ENCODE measurements at regions not wholly inside any gene's neighbourhood (a gene's known extent, or its start where the extent isn't known, plus 50 kb on each side); places are given as distances from the start of the nearest gene placed in this dataset.

- no peak for DNase-seq
Observed at GRCh38 chr16:54554581-54554980, 268.0 kb upstream of the IRX3 start.

GRCh38 chr16:54548281-54548680, 261.7 kb upstream of the IRX3 start:
- no peak for DNase-seq

GRCh38 chr16:54547052-54547451, 260.5 kb upstream of the IRX3 start:
- DNase-seq = no peak

- DNase-seq = no peak
Observed at GRCh38 chr16:54546521-54546920, 259.9 kb upstream of the IRX3 start.

- DNase-seq = no peak
Observed at GRCh38 chr16:54545854-54546511, 259.4 kb upstream of the IRX3 start.

GRCh38 chr16:54544553-54545180, 258.1 kb upstream of the IRX3 start:
- no peak for DNase-seq

- DNase-seq = no peak
Observed at GRCh38 chr16:54542805-54543505, 256.4 kb upstream of the IRX3 start.

GRCh38 chr16:54540525-54541180, 254.1 kb upstream of the IRX3 start:
- no peak for DNase-seq

GRCh38 chr16:54538276-54538675, 251.7 kb upstream of the IRX3 start:
- no peak for DNase-seq

GRCh38 chr16:54533856-54534490, 247.4 kb upstream of the IRX3 start:
- no peak for DNase-seq

- DNase-seq = no peak
Observed at GRCh38 chr16:54526916-54527315, 240.3 kb upstream of the IRX3 start.

- DNase-seq = no peak
Observed at GRCh38 chr16:54526087-54526486, 239.5 kb upstream of the IRX3 start.

- DNase-seq = no peak
Observed at GRCh38 chr16:54525104-54525503, 238.5 kb upstream of the IRX3 start.

GRCh38 chr16:54522584-54522983, 236.0 kb upstream of the IRX3 start:
- DNase-seq = no peak

- no peak for DNase-seq
Observed at GRCh38 chr16:54521327-54521726, 234.7 kb upstream of the IRX3 start.

- no peak for DNase-seq
Observed at GRCh38 chr16:54519161-54519695, 232.6 kb upstream of the IRX3 start.

GRCh38 chr16:54517181-54517580, 230.6 kb upstream of the IRX3 start:
- no peak for DNase-seq

GRCh38 chr16:54512467-54512995, 225.9 kb upstream of the IRX3 start:
- DNase-seq = no peak

- DNase-seq = no peak
Observed at GRCh38 chr16:54511222-54511731, 224.7 kb upstream of the IRX3 start.

GRCh38 chr16:54510685-54511221, 224.2 kb upstream of the IRX3 start:
- no peak for DNase-seq

- DNase-seq = no peak
Observed at GRCh38 chr16:54509456-54509855, 222.9 kb upstream of the IRX3 start.

- no peak for DNase-seq
Observed at GRCh38 chr16:54508351-54508750, 221.8 kb upstream of the IRX3 start.

All from activated CD4-positive, alpha-beta T cell treated with anti-CD3 and anti-CD28 coated beads for 48 hours (primary cell).